Heart right ventricle (tissue), 16 donors: ENCODE measurements at regions not wholly inside any gene's neighbourhood (a gene's known extent, or its start where the extent isn't known, plus 50 kb on each side); places are given as distances from the start of the nearest gene placed in this dataset.

Experiments
- ATAC-seq, 8 donors: fragments of 200-7000 bp; cut with Tn5 transposase; one replicate each; pipeline ENCODE4 v1.9.1; 2020; ENCODE audit warnings: mild to moderate bottlenecking in 8 of 8, moderate library complexity in 8 of 8, moderate number of reproducible peaks in 1 of 8
- DNase-seq, 2 donors: peaks; one replicate each; pipeline ENCODE4 v3.0.0-alpha.2; 2020
- H3K27ac ChIP-seq, 10 donors: fragments of 200-600 bp; sonication (generic) in 2 of 10; one replicate each; pipeline versions ENCODE4 v1.5.0 to v1.8.0; 2020 to 2022; ENCODE audit warnings: mild to moderate bottlenecking in 3 of 10
- H3K27me3 ChIP-seq, 7 donors: fragments of 200-600 bp; one replicate each; pipeline ENCODE4 v1.8.0; 2021 to 2022; ENCODE audit warnings: mild to moderate bottlenecking in 2 of 7
- H3K36me3 ChIP-seq, 9 donors: fragments of 200-600 bp; sonication (generic) in 1 of 9; one replicate each; pipeline versions ENCODE4 v1.5.0 to v1.8.0; 2020 to 2022; ENCODE audit warnings: mild to moderate bottlenecking in 2 of 9
- H3K4me1 ChIP-seq, 9 donors: fragments of 200-600 bp; sonication (generic) in 1 of 9; one replicate each; pipeline versions ENCODE4 v1.5.0 to v1.8.0; 2020 to 2022; ENCODE audit warnings: mild to moderate bottlenecking in 4 of 9
- H3K4me3 ChIP-seq, 10 donors: fragments of 200-600 bp; sonication (generic) in 2 of 10; one replicate each; pipeline versions ENCODE4 v1.5.0 to v1.8.0; 2020 to 2022; ENCODE audit warnings: mild to moderate bottlenecking in 7 of 10, moderate library complexity in 2 of 10
- H3K9me3 ChIP-seq, 11 donors: fragments of 200-600 bp in 10 of 11; sonication (generic) in 2 of 11; one replicate each; pipeline versions ENCODE4 v1.5.0 to v1.8.0; 2013 to 2022; ENCODE audit warnings: mild to moderate bottlenecking in 2 of 11, control low read depth in 1 of 11, moderate library complexity in 1 of 11
- WGBS, 2 donors: extraction: QIAGEN DNeasy Blood & Tissue Kit; methylation state at CpG; one replicate each; pipeline ENCODE4 v1.1.7; 2013; ENCODE audit warnings: inconsistent platforms in 1 of 2; 5-methylcytosine and 5-hydroxymethylcytosine counted together
- intact Hi-C, 10 donors: fragments of 100-400 bp; cut with DNase I; formaldehyde crosslinking; loops; one replicate each; pipeline versions ENCODE4 v1.11.1 to v1.14.2; 2022
- TF ChIP-seq, protein P1 (sequence below), 9 donors: fragments of 200-600 bp; sonication (generic) in 2 of 9; IDR thresholded peaks; one replicate each; pipeline versions ENCODE4 v1.5.0 to v1.8.0; 2021 to 2022; ENCODE audit warnings: antibody characterized with exemption in 9 of 9, mild to moderate bottlenecking in 5 of 9, moderate library complexity in 1 of 9
- donor health status: Arrhythmogenic right ventricular cardiomyopathy.
- donor health status: ischemic (EF 13 %, LVEDD 7.1; RV severe dilation, severe dysfunction).
- donor health status: healthy with polysubstance abuse.
- donor health status: DM: no; HTN: yes; CAD: no.
- donor health status: DM: no; HTN: no; CAD: no.
- donor health status: ischemic (EF 25% LVEDD 6.9; RV normal size, moderate dysfunction).
- donor health status: ischemic (EF 25% LVEDD 5.7; RV mildly dilated, moderate dysfunction).
- donor health status: healthy.
- donor health status: DM: yes; HTN: yes; CAD: no.
- donor health status: Ischemic cardiomyopathy.
- donor health status: ischemic (EF 35%, LVEDD 5.7; RV mildly dilated, moderate dysfunction).
- donor health status: nonischemic (EF 11% LVEDD 7.7; RV severe dilation, severe dysfunction).
- donor health status: DM: yes; HTN: yes; CAD: no.
- donor health status: PGD.
- donor health status: ischemic (EF 29% LVEDD 5.4; RV normal size, mild dysfunction).
- donor health status: nonischemic (EF 23%, LVEDD 6.1; RV moderate dilation, normal function).

DNA sequence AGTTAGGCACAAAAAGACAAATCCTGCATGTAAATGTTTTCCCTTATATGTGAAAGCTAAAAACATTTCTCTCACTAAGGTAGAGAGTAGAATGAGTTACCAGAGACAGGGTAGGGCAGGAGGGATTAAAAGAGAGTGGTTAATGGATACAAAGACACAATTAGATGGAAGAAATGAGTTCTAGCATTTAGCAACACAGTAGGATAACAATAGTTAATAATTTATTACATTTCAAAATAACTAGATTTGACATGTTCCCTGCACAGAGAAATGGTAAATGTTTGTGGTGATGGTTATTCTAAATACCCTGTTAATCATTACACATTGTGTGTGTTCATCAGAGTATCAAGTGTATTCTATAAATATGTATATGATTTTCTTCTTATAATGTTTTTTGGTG lies 1400.7 kb downstream of the OTOL1 start:
- Histone ChIP-seq H3K27ac (no peak overlapping the region), H3K4me3 (no peak overlapping the region), H3K36me3 (no peaks in the 10 kb centered on the region), H3K4me1 (no peaks in the 10 kb centered on the region), H3K9me3 (peaks cover 0 to 22% (median 0%) of the 10 kb centered on the region in 11 donors), H3K27me3 (no peaks in the 10 kb centered on the region)
- DNase-seq (no peak), ATAC-seq (no peak)
- TF ChIP-seq, protein P1, sequence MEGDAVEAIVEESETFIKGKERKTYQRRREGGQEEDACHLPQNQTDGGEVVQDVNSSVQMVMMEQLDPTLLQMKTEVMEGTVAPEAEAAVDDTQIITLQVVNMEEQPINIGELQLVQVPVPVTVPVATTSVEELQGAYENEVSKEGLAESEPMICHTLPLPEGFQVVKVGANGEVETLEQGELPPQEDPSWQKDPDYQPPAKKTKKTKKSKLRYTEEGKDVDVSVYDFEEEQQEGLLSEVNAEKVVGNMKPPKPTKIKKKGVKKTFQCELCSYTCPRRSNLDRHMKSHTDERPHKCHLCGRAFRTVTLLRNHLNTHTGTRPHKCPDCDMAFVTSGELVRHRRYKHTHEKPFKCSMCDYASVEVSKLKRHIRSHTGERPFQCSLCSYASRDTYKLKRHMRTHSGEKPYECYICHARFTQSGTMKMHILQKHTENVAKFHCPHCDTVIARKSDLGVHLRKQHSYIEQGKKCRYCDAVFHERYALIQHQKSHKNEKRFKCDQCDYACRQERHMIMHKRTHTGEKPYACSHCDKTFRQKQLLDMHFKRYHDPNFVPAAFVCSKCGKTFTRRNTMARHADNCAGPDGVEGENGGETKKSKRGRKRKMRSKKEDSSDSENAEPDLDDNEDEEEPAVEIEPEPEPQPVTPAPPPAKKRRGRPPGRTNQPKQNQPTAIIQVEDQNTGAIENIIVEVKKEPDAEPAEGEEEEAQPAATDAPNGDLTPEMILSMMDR (IDR thresholded peaks at IDR 0.05): no peak
- intact Hi-C loops: no loop called here

DNA sequence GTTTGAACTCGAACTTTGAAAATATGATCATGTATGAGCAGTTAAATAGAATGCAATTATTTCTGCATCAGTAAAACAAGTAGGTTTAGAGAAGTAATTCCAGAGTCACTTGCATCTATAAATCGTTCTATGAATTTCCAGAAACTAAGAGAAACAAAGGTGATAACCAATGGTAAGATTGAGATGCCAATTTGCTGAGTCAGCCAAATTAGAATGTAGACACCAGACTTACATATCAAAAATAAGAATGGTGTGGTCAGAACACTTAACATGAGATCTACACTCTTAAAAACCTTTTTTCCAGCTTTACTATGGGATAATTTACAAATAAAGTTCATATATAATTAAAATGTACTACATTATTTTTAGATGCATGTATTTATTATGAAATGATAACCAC lies 1435.9 kb downstream of the OTOL1 start:
- TF ChIP-seq, protein P1 (IDR thresholded peaks at IDR 0.05): no peak
- intact Hi-C loops: no loop called here
- no peaks in the 10 kb centered on the region for H3K27me3 ChIP-seq
- 71 to 78% methylated on average over 2 of the region's 2 CpGs for WGBS, 2 donors
- no peaks in the 10 kb centered on the region for H3K4me1 ChIP-seq
- H3K27ac ChIP-seq: no peak overlapping the region
- peaks cover 0 to 10% (median 0%) of the 10 kb centered on the region in 11 donors for H3K9me3 ChIP-seq
- ATAC-seq (no peak), DNase-seq (no peak)
- no peaks in the 10 kb centered on the region for H3K36me3 ChIP-seq
- H3K4me3 ChIP-seq: no peak overlapping the region

DNA sequence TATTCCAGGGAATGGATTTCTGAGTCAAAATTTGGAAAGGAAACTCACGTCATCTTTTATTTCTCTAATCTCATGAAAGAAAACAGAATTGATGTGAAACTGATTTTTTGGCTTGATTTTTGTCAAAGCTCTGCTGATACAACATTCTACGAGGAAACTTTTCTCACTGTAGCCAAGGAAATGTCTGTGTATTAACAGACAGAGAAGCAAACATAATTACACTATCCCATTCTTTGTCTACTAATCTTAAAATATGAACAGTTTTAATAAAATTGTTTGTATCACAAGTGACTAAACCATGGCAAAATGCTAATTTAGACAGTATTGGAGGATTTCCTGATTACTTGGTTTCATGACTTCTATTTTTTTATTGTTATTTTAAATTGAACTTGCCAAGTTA lies 1437.0 kb downstream of the OTOL1 start:
- intact Hi-C loops: no loop called here

DNA sequence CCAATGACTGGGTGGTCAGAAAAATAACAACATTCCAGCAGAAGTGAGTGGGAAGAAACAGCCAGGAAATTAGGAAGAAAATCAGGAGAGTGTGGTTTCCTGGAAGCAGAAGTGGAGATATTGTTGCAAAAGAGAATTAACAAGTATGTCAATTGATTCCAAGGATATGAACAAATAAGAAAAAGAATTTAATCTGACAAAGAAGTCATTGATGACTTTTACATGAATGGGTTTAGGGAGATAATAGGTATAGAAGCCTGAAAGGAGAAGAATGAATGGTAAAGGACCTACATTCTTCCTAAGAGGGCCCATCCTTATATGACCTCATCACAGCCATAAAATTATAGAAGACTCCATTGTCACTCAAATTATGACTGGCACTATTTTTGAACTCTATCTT lies 1440.1 kb downstream of the OTOL1 start:
- no peak overlapping the region for H3K4me3 ChIP-seq

More for the DNA sequence above, 1437.0 kb downstream of the OTOL1 start:
- DNase-seq (no peak), ATAC-seq (no peak)
- Histone ChIP-seq H3K27me3 (no peaks in the 10 kb centered on the region), H3K27ac (no peak overlapping the region), H3K36me3 (no peaks in the 10 kb centered on the region), H3K4me3 (no peak overlapping the region), H3K9me3 (peaks cover 0 to 10% (median 0%) of the 10 kb centered on the region in 11 donors), H3K4me1 (no peaks in the 10 kb centered on the region)
- TF ChIP-seq, protein P1 (IDR thresholded peaks at IDR 0.05): no peak
- 46 to 61% methylated on average over 2 of the region's 2 CpGs for WGBS, 2 donors

More for the DNA sequence above, 1440.1 kb downstream of the OTOL1 start:
- Histone ChIP-seq H3K27me3 (no peaks in the 10 kb centered on the region), H3K27ac (no peak overlapping the region), H3K36me3 (no peaks in the 10 kb centered on the region), H3K9me3 (peaks cover 0 to 10% (median 0%) of the 10 kb centered on the region in 11 donors), H3K4me1 (no peaks in the 10 kb centered on the region)
- DNase-seq (no peak), ATAC-seq (no peak)
- intact Hi-C loops: no loop called here
- TF ChIP-seq, protein P1 (IDR thresholded peaks at IDR 0.05): no peak
